ENCODE measurements at regions not wholly inside any gene's neighbourhood (a gene's known extent, or its start where the extent isn't known, plus 50 kb on each side); places are given as distances from the start of the nearest gene placed in this dataset.

DNA sequence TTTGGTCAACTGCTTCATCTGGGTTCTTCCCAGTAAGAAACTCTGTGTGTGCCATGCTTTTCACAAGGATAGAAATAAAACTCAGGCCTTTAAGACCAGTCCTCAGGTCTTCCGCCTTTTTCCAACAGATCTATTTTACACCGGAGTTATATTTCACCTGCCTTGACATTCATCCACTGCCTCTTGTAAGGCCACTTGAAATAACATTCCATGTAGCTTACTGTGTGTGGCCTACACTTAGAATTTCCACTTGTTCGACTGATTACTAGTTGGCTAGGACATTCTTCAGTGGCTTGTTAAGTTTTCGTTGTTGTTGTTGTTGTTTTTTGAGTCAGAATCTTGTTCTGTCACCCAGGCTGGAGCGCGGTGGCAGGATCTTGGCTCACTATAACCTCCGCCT lies 92.8 kb upstream of the UNC5C start:
- no peak overlapping the region for H3K4me3 ChIP-seq (ENCODE audit: low read depth, low read length)
- no peak for DNase-seq (ENCODE audit: low read depth)
- TF ChIP-seq, protein P1, sequence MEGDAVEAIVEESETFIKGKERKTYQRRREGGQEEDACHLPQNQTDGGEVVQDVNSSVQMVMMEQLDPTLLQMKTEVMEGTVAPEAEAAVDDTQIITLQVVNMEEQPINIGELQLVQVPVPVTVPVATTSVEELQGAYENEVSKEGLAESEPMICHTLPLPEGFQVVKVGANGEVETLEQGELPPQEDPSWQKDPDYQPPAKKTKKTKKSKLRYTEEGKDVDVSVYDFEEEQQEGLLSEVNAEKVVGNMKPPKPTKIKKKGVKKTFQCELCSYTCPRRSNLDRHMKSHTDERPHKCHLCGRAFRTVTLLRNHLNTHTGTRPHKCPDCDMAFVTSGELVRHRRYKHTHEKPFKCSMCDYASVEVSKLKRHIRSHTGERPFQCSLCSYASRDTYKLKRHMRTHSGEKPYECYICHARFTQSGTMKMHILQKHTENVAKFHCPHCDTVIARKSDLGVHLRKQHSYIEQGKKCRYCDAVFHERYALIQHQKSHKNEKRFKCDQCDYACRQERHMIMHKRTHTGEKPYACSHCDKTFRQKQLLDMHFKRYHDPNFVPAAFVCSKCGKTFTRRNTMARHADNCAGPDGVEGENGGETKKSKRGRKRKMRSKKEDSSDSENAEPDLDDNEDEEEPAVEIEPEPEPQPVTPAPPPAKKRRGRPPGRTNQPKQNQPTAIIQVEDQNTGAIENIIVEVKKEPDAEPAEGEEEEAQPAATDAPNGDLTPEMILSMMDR (IDR thresholded peaks at IDR 0.05; ENCODE audit: insufficient read depth, low read depth, low read length), result no peak

DNA sequence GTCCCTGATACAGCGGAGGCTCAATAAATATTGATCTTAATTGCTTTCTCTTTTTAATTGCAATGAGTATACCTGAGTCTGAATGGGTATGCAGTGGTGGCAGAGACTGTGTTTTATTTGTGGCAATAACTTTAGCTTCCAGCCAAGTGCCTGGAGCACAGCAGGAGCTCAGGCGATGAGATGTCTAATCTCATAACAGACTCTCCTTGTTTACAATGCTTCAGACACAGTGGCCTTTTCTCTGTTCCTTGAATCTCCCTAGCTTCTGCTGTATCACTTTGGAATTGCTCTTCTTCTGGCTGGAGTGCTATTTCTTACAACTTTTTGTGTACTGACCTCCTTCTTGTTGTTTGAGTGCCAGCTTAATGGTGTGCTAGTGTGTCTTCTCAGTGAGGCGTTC lies 91.5 kb upstream of the UNC5C start:
- no peak overlapping the region for H3K4me3 ChIP-seq (ENCODE audit: low read depth, low read length)
- DNase-seq (ENCODE audit: low read depth), result no peak
- TF ChIP-seq, protein P1 (IDR thresholded peaks at IDR 0.05; ENCODE audit: insufficient read depth, low read depth, low read length), result no peak

DNA sequence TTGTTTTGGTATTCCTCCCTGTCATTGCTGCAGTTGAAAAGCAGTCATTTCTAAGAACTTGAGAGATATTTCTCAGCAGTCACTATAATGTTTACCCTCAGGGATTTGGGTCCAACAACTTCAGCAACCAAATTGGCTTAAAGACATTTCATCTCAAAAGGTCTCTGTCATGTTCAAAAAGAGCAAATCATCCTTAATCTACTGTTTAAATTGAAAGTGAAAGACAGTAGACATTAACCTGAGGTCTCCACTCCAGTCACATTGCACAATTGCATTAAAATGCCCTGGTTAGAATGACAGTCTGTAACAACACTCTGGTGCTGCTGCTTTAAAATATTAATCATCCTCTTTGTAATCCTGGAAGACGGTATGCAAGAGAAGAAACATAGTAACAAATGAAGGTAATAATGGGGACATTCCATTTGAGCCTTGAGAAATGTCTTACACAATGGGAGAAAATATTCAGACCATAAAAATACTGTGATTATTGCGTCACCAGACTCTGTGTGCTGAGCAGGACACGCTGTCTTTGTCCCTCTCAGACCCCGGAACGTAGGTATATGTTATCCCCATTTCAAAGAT lies 90.2 kb upstream of the UNC5C start:
- DNase-seq (ENCODE audit: low read depth), result peak; percentile 27
- no peak overlapping the region for H3K4me3 ChIP-seq (ENCODE audit: low read depth, low read length)
- TF ChIP-seq, protein P1 (IDR thresholded peaks at IDR 0.05; ENCODE audit: insufficient read depth, low read depth, low read length), result no peak

DNA sequence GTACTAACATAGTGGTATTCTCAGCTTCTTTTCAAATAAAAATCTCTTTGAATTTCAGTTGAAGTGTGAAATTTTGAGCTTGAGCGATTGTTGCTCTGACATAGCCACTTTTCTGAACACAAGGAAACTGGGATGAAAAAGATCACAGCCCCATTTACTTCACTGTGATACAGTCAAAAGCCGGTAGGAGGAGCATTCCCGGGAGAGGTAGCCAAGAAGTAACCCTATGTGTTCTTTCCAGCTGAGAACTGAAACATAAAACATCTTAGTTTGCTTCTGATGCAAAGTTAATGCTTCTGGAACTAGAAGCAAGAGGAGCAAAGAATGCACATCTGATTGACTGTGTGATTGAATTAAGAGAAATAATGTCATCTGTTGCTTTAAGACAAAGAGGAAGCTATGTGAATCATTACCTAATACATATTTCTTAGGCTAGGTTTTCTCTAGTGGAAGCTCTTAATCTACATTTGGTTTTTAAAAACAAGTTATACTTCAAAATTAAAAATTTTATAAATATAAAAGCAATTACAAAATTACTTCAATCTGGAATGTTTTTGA lies 88.3 kb upstream of the UNC5C start:
- DNase-seq (ENCODE audit: low read depth), result peak; percentile 15
- TF ChIP-seq, protein P1 (IDR thresholded peaks at IDR 0.05; ENCODE audit: insufficient read depth, low read depth, low read length), result peak; percentile 59
- no peak overlapping the region for H3K4me3 ChIP-seq (ENCODE audit: low read depth, low read length)

DNA sequence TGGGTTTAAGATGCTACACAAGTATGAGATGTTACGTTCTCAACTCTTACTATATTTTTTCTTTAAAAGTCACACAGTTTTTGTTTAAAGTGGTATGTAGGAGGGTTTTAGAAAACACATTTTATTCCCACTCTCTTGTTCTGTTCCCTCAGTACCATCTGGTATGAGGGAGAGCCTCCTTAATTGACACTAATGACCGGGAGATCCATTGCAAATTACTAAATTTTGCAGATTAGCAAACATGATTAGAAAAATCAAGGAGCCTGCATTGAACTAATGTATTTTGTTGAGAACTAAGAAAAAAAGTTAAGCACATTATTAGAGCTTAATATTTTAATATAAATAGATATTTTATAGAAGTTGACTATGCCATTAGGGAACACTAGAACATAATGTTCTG lies 87.3 kb upstream of the UNC5C start:
- TF ChIP-seq, protein P1 (IDR thresholded peaks at IDR 0.05; ENCODE audit: insufficient read depth, low read depth, low read length), result no peak

DNA sequence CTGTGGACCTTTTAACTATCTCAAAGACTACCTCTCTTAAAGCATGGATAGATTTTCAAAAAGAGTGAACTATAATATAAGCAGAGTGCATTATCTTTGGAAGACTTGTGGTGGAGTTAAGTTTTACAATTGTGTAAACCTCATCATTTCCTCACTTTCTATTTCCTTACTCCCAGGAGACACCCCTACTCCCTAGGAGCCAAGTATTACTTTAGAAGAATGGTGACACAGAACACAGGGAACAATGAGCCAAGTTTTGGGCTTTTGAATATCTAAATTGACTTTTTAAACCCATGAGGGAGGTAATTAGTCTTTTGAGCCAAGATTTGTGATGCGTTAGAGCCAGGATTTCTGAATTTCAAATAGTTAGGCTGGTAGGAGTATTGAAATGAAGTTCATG lies 78.9 kb upstream of the UNC5C start:
- DNase-seq (ENCODE audit: low read depth), result no peak
- no peak overlapping the region for H3K4me3 ChIP-seq (ENCODE audit: low read depth, low read length)
- TF ChIP-seq, protein P1 (IDR thresholded peaks at IDR 0.05; ENCODE audit: insufficient read depth, low read depth, low read length), result no peak

More for the DNA sequence above, 87.3 kb upstream of the UNC5C start:
- DNase-seq (ENCODE audit: low read depth), result no peak
- no peak overlapping the region for H3K4me3 ChIP-seq (ENCODE audit: low read depth, low read length)
